Prostate gland (tissue), 2 donors: ENCODE measurements at regions not wholly inside any gene's neighbourhood (a gene's known extent, or its start where the extent isn't known, plus 50 kb on each side); places are given as distances from the start of the nearest gene placed in this dataset.

Source experiments
- DNase-seq: peaks from one replicate; pipeline ENCODE4 v3.0.0-alpha.2; 2019; ENCODE audit warnings: low spot score
- H3K27ac ChIP-seq, 2 donors: fragments of 200-600 bp; sonication (generic); 2 replicates each; pipeline ENCODE4 v1.5.1; 2017 to 2019
- H3K27me3 ChIP-seq: fragments of 200-600 bp; sonication (generic); replicated peaks from 2 replicates; pipeline ENCODE4 v1.5.1; 2019; ENCODE audit not compliant: insufficient read depth
- H3K36me3 ChIP-seq, 2 donors: fragments of 200-600 bp; sonication (generic); 1 replicate in 1 of 2; 2 replicates in 1 of 2; pipeline versions ENCODE4 v1.5.1 to v1.8.1; 2017 to 2019
- H3K4me1 ChIP-seq: fragments of 200-600 bp; sonication (generic); replicated peaks from 2 replicates; pipeline ENCODE4 v1.5.1; 2019
- H3K4me3 ChIP-seq, 2 donors: fragments of 200-600 bp; sonication (generic); 2 replicates each; pipeline ENCODE4 v1.5.1; 2017 to 2019
- H3K9me3 ChIP-seq: fragments of 200-600 bp; sonication (generic); 2 replicates; pipeline ENCODE4 v1.5.1; 2017
- POLR2A ChIP-seq: fragments of 450-650 bp; IDR thresholded peaks from one replicate; pipeline ENCODE4 v1.6.1; 2016; ENCODE audit warnings: antibody characterized with exemption, mild to moderate bottlenecking
- POLR2AphosphoS5 ChIP-seq: sonication (generic); formaldehyde crosslinking; IDR thresholded peaks from one replicate; pipeline ENCODE4 v1.6.1; 2017; ENCODE audit warnings: antibody characterized with exemption
- WGBS: methylation state at CpG from one replicate; pipeline ENCODE4 v1.1.5; 2018; 5-methylcytosine and 5-hydroxymethylcytosine counted together
- intact Hi-C: fragments of 100-400 bp; cut with DNase I; formaldehyde crosslinking; loops from one replicate; pipeline ENCODE4 v1.14.2; 2022
- TF ChIP-seq, protein P1 (sequence below), 4 experiments: fragments of 200-600 bp in 2 of 4; fragments of 450-650 bp in 2 of 4; sonication (generic) in 2 of 4; IDR thresholded peaks; 1 replicate in 3 of 4; 2 replicates in 1 of 4; pipeline ENCODE4 v1.5.1; 2016 to 2019; ENCODE audit warnings: antibody characterized with exemption in 4 of 4, mild to moderate bottlenecking in 2 of 4, moderate library complexity in 2 of 4

DNA sequence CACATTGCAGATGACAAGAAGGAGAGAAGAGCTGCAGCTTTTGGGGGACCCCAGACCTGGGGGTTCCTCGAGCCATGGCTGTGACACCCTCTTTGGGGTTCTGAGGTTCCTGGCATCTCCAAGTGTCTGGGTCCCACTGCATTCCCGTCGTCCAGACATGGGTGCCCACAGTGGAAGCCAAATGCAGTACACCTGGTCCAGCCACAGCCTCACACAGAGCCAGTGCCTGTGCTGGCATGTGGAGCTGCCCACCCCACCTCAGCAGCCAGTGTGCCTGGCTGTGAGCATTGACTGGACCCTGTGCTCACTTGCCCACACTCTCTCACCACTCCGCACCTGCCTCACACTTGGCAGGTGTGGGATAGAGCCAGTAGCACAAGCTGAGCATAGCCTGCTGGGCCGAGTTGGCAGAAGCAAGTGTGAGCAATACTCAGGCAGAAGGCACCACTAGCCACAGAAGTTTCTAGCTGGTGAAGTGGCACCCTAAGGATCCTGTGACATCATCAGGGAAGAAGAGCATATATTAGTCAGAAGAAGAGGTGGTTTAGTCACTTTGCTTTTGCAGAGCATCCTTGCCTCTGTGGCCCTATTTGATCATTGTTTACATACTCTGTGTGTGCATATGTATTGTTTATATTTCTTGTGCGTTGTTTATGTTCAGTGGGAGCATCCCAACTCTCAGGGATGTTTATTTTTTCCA, 65.0 kb upstream of the MAGEB2 start:
- H3K36me3 ChIP-seq: no peaks in the 10 kb centered on the region
- TF ChIP-seq POLR2A: no peak
- no peak for TF ChIP-seq POLR2AphosphoS5
- TF ChIP-seq, protein P1, sequence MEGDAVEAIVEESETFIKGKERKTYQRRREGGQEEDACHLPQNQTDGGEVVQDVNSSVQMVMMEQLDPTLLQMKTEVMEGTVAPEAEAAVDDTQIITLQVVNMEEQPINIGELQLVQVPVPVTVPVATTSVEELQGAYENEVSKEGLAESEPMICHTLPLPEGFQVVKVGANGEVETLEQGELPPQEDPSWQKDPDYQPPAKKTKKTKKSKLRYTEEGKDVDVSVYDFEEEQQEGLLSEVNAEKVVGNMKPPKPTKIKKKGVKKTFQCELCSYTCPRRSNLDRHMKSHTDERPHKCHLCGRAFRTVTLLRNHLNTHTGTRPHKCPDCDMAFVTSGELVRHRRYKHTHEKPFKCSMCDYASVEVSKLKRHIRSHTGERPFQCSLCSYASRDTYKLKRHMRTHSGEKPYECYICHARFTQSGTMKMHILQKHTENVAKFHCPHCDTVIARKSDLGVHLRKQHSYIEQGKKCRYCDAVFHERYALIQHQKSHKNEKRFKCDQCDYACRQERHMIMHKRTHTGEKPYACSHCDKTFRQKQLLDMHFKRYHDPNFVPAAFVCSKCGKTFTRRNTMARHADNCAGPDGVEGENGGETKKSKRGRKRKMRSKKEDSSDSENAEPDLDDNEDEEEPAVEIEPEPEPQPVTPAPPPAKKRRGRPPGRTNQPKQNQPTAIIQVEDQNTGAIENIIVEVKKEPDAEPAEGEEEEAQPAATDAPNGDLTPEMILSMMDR (IDR thresholded peaks at IDR 0.05): no peak
- no peaks in the 10 kb centered on the region for H3K9me3 ChIP-seq
- no peak for DNase-seq
- intact Hi-C loops: no loop called here
- H3K4me3 ChIP-seq: no peak overlapping the region
- no peak overlapping the region for H3K27ac ChIP-seq
- H3K4me1 ChIP-seq: no peaks in the 10 kb centered on the region
- 89% methylated on average over 4 of the region's 6 CpGs for WGBS
- H3K27me3 ChIP-seq: no peaks in the 10 kb centered on the region

DNA sequence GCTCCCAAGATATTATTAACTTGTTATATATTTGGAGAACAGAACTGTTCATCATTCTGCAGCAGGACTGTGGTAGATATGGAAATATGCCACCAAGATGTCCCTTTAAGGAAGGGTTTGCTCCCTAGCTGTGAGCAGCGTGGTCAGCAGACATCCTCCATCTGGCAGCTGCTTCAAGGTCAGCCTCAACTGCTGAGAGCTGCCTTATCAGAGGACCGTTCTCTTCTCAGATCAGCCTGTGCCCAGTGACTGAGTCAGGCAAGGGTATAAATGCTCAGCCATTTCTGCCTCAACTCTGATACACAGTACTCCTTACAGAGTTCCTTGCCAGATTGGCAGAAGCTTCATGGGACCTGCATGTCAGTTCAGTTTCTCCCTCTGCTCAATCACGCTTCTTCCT, 63.4 kb upstream of the MAGEB2 start:
- intact Hi-C loops: no loop called here
- H3K4me1 ChIP-seq: no peaks in the 10 kb centered on the region
- H3K36me3 ChIP-seq: no peaks in the 10 kb centered on the region
- DNase-seq: no peak
- 65% methylated on average over 3 of the region's 3 CpGs for WGBS
- H3K4me3 ChIP-seq: no peak overlapping the region
- no peaks in the 10 kb centered on the region for H3K9me3 ChIP-seq
- H3K27me3 ChIP-seq: no peaks in the 10 kb centered on the region
- no peak for TF ChIP-seq POLR2A
- TF ChIP-seq, protein P1 (IDR thresholded peaks at IDR 0.05): no peak
- no peak for TF ChIP-seq POLR2AphosphoS5
- H3K27ac ChIP-seq: no peak overlapping the region

DNA sequence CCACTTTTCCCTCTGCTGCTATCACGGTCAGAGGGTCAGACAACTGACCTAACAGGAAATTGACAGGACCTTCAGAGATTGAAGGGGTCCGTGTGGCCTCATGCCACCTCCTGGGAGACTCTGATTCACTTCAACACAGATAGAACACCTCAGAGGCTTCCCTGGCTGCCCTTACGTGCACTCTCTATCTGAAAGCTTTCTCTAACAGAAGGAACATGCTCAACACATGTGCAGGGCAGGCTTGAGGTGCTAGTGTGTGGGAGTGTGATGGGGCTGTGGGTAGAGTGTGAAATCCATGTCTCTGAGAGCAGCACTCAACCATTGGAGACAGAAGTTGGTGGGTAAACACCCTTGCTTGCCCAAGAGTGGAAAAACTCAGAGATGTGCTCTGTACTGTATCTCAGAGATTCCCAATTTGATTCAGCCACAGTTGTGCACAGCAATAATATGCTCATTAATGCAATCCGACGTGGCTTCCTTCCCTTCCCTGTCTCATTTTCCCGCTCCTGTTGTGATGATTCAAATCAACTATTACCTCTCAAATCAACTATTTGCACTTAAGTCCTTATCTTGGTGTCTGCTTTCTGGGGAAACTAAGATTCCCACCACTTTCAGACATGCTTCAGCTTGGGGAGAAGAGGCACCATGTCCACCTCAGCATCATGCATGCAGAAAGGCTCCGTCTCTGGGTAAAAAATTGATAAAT, 62.0 kb upstream of the MAGEB2 start:
- Histone ChIP-seq H3K36me3 (no peaks in the 10 kb centered on the region), H3K27me3 (no peaks in the 10 kb centered on the region), H3K27ac (no peak overlapping the region), H3K9me3 (no peaks in the 10 kb centered on the region), H3K4me1 (no peaks in the 10 kb centered on the region), H3K4me3 (no peak overlapping the region)
- DNase-seq: no peak
- TF ChIP-seq POLR2AphosphoS5: no peak
- TF ChIP-seq, protein P1 (IDR thresholded peaks at IDR 0.05): no peak
- no peak for TF ChIP-seq POLR2A
- intact Hi-C loops: no loop called here
- WGBS: 86% methylated on average over 7 of the region's 7 CpGs

DNA sequence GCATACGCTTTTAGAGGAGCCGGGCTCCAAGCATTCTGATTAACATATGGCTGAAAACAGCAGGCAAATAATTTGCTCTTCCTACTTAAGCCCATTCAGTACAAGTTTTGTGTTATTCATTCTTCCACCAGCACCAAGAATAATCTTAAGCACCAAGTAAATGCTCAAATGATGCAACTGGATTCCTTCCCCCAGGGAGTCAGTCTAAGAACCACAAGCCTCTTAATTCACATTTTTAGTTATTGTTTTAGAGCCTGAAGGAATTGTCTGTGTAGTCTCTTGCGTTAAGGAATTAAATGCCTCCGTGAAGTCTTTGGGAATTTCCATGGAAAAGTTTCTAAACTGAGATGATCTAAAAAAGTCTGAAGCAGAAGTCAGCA, 61.5 kb upstream of the MAGEB2 start:
- no peaks in the 10 kb centered on the region for H3K4me1 ChIP-seq
- H3K9me3 ChIP-seq: no peaks in the 10 kb centered on the region
- WGBS: 89% methylated on average over 4 of the region's 4 CpGs
- H3K4me3 ChIP-seq: no peak overlapping the region
- no peak for TF ChIP-seq POLR2AphosphoS5
- TF ChIP-seq, protein P1 (IDR thresholded peaks at IDR 0.05): no peak
- no peak for TF ChIP-seq POLR2A
- no peaks in the 10 kb centered on the region for H3K27me3 ChIP-seq
- no peak for DNase-seq
- intact Hi-C loops: no loop called here
- H3K27ac ChIP-seq: no peak overlapping the region
- no peaks in the 10 kb centered on the region for H3K36me3 ChIP-seq

DNA sequence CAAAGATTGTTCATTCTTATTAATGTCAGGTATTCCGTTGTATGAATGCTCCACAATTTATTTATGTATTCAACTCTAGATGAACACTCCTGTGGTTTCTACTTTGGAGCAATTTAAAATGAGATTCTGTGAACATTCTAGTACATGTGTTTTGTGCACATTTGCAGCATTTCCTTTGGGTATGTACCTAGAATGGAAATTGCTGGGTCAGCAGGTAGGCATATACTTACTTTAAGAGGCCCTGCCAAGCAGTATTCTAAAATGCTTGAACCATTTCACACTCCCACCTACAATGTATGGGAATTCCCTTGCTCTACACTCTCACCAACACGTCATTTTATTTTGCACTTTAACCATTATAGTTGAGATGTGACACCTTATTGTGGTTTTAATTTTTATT, 59.4 kb upstream of the MAGEB2 start:
- Histone ChIP-seq H3K27ac (no peak overlapping the region), H3K4me3 (no peak overlapping the region), H3K27me3 (no peaks in the 10 kb centered on the region), H3K9me3 (no peaks in the 10 kb centered on the region), H3K4me1 (no peaks in the 10 kb centered on the region), H3K36me3 (no peaks in the 10 kb centered on the region)
- DNase-seq: no peak
- 88% methylated on average over 2 of the region's 2 CpGs for WGBS
- intact Hi-C loops: no loop called here
- TF ChIP-seq POLR2AphosphoS5: no peak
- TF ChIP-seq, protein P1 (IDR thresholded peaks at IDR 0.05): no peak
- TF ChIP-seq POLR2A: no peak
